Right atrium auricular region (tissue), 2 donors: ENCODE measurements at regions not wholly inside any gene's neighbourhood (a gene's known extent, or its start where the extent isn't known, plus 50 kb on each side); places are given as distances from the start of the nearest gene placed in this dataset.

Experiments
- DNase-seq: peaks from one replicate; pipeline ENCODE4 v3.0.0-alpha.2; 2019; ENCODE audit warnings: low spot score
- H3K27ac ChIP-seq, 2 donors: fragments of 200-600 bp; sonication (generic); 1 replicate in 1 of 2; 2 replicates in 1 of 2; pipeline ENCODE4 v1.5.1; 2016 to 2019
- H3K27me3 ChIP-seq, 2 donors: fragments of 200-600 bp; sonication (generic); one replicate each; pipeline versions ENCODE4 v1.5.1 to v1.6.0; 2017 to 2019
- H3K36me3 ChIP-seq: fragments of 200-600 bp; sonication (generic); one replicate; pipeline ENCODE4 v1.5.1; 2016
- H3K4me1 ChIP-seq, 2 donors: fragments of 200-600 bp; sonication (generic); one replicate each; pipeline versions ENCODE4 v1.5.1 to v1.6.0; 2017 to 2019
- H3K4me3 ChIP-seq, 2 donors: fragments of 200-600 bp; sonication (generic); 1 replicate in 1 of 2; 2 replicates in 1 of 2; pipeline ENCODE4 v1.5.1; 2017 to 2019; ENCODE audit warnings: mild to moderate bottlenecking in 1 of 2, moderate library complexity in 1 of 2
- H3K9me3 ChIP-seq, 2 donors: fragments of 200-600 bp; sonication (generic); one replicate each; pipeline ENCODE4 v1.5.1; 2019
- CTCF ChIP-seq, 2 donors: fragments of 200-600 bp; sonication (generic); IDR thresholded peaks; one replicate each; pipeline ENCODE4 v1.5.1; 2019; ENCODE audit warnings: antibody characterized with exemption in 2 of 2

GRCh38 chr3:106588739-106589138 lies 719.9 kb upstream of the CBLB start:
- TF ChIP-seq CTCF (IDR thresholded peaks at IDR 0.05), result no peak

GRCh38 chr3:106589311-106589942 lies 720.6 kb upstream of the CBLB start:
- no peak overlapping the region for H3K27ac ChIP-seq
- no peaks in the 10 kb centered on the region for H3K9me3 ChIP-seq
- no peak for DNase-seq
- H3K36me3 ChIP-seq, result no peaks in the 10 kb centered on the region
- no peak for TF ChIP-seq CTCF (IDR thresholded peaks at IDR 0.05)
- H3K4me1 ChIP-seq, result no peaks in the 10 kb centered on the region
- no peaks in the 10 kb centered on the region for H3K27me3 ChIP-seq
- no peak overlapping the region for H3K4me3 ChIP-seq

More at GRCh38 chr3:106588739-106589138, 719.9 kb upstream of the CBLB start:
- H3K36me3 ChIP-seq, result no peaks in the 10 kb centered on the region
- no peaks in the 10 kb centered on the region for H3K27me3 ChIP-seq
- no peak overlapping the region for H3K27ac ChIP-seq
- H3K4me3 ChIP-seq, result no peak overlapping the region
- no peak for DNase-seq
- no peaks in the 10 kb centered on the region for H3K4me1 ChIP-seq
- H3K9me3 ChIP-seq, result no peaks in the 10 kb centered on the region

- no peaks in the 10 kb centered on the region for H3K4me1 ChIP-seq
- H3K36me3 ChIP-seq, result no peaks in the 10 kb centered on the region
- TF ChIP-seq CTCF (IDR thresholded peaks at IDR 0.05), result no peak
- H3K27me3 ChIP-seq, result no peaks in the 10 kb centered on the region
- no peak overlapping the region for H3K4me3 ChIP-seq
- no peaks in the 10 kb centered on the region for H3K9me3 ChIP-seq
- no peak for DNase-seq
- H3K27ac ChIP-seq, result no peak overlapping the region
Observed at GRCh38 chr3:106590216-106590615, 721.4 kb upstream of the CBLB start.

GRCh38 chr3:106593381-106593780 lies 724.6 kb upstream of the CBLB start:
- no peaks in the 10 kb centered on the region for H3K27me3 ChIP-seq
- H3K9me3 ChIP-seq, result peaks cover 0 to 6% of the 10 kb centered on the region in 2 donors
- H3K27ac ChIP-seq, result no peak overlapping the region
- no peaks in the 10 kb centered on the region for H3K4me1 ChIP-seq
- H3K4me3 ChIP-seq, result no peak overlapping the region
- DNase-seq, result no peak
- H3K36me3 ChIP-seq, result no peaks in the 10 kb centered on the region
- no peak for TF ChIP-seq CTCF (IDR thresholded peaks at IDR 0.05)

- no peaks in the 10 kb centered on the region for H3K27me3 ChIP-seq
- no peak overlapping the region for H3K4me3 ChIP-seq
- DNase-seq, result peak; percentile 68
- H3K36me3 ChIP-seq, result no peaks in the 10 kb centered on the region
- H3K9me3 ChIP-seq, result no peaks in the 10 kb centered on the region
- H3K4me1 ChIP-seq, result no peaks in the 10 kb centered on the region
- TF ChIP-seq CTCF (IDR thresholded peaks at IDR 0.05), result peak; percentile 74 to 91
- H3K27ac ChIP-seq, result no peak overlapping the region
Observed at GRCh38 chr3:106609666-106610301, 741.0 kb upstream of the CBLB start.
